ENCODE measurements at regions not wholly inside any gene's neighbourhood (a gene's known extent, or its start where the extent isn't known, plus 50 kb on each side); places are given as distances from the start of the nearest gene placed in this dataset.
"Not testable (repeated sequence)": the region's sequence is repeated elsewhere in the genome, so short reads cannot be mapped to it uniquely, and the experiment has no call there.

GRCh38 chr3:176302271-176302670 lies 895.0 kb downstream of the TBL1XR1 start:
- DNase-seq = no peak

- DNase-seq = no peak
These were observed 901.1 kb downstream of the TBL1XR1 start for GRCh38 chr3:176296066-176296597.

GRCh38 chr3:176293276-176293675 lies 904.0 kb downstream of the TBL1XR1 start:
- no peak for DNase-seq

- DNase-seq = no peak
These were observed 910.7 kb downstream of the TBL1XR1 start for GRCh38 chr3:176286476-176287085.

- no peak for DNase-seq
These were observed 921.7 kb downstream of the TBL1XR1 start for GRCh38 chr3:176275538-176275937.

GRCh38 chr3:176275113-176275512 lies 922.2 kb downstream of the TBL1XR1 start:
- DNase-seq = no peak

- DNase-seq = no peak
These were observed 923.1 kb downstream of the TBL1XR1 start for GRCh38 chr3:176274161-176274560.

GRCh38 chr3:176262071-176262470 lies 935.2 kb downstream of the TBL1XR1 start:
- no peak for DNase-seq

GRCh38 chr3:176247191-176247590 lies 950.1 kb downstream of the TBL1XR1 start:
- no peak for DNase-seq

GRCh38 chr3:176219970-176220369 lies 977.3 kb downstream of the TBL1XR1 start:
- DNase-seq = no peak

- DNase-seq = no peak
These were observed 982.5 kb downstream of the TBL1XR1 start for GRCh38 chr3:176214758-176215157.

GRCh38 chr3:176213314-176213713 lies 984.0 kb downstream of the TBL1XR1 start:
- DNase-seq = not testable (repeated sequence)

- DNase-seq = no peak
These were observed 988.4 kb downstream of the TBL1XR1 start for GRCh38 chr3:176208915-176209314.

- DNase-seq = no peak
These were observed 989.0 kb downstream of the TBL1XR1 start for GRCh38 chr3:176208283-176208682.

- DNase-seq = no peak
These were observed 990.5 kb downstream of the TBL1XR1 start for GRCh38 chr3:176206809-176207208.

GRCh38 chr3:176202652-176203051 lies 994.6 kb downstream of the TBL1XR1 start:
- DNase-seq = no peak

GRCh38 chr3:176193032-176193730 lies 1004.1 kb downstream of the TBL1XR1 start:
- DNase-seq = no peak

- DNase-seq = no peak
These were observed 1006.5 kb downstream of the TBL1XR1 start for GRCh38 chr3:176190755-176191154.

- no peak for DNase-seq
These were observed 1014.1 kb downstream of the TBL1XR1 start for GRCh38 chr3:176183181-176183580.

GRCh38 chr3:176174060-176174459 lies 1023.2 kb downstream of the TBL1XR1 start:
- DNase-seq = no peak

GRCh38 chr3:176172492-176172891 lies 1024.8 kb downstream of the TBL1XR1 start:
- DNase-seq = no peak

GRCh38 chr3:176167272-176167671 lies 1030.0 kb downstream of the TBL1XR1 start:
- DNase-seq = no peak

GRCh38 chr3:176160997-176161396 lies 1036.3 kb downstream of the TBL1XR1 start:
- no peak for DNase-seq

GRCh38 chr3:176159796-176160195 lies 1037.5 kb downstream of the TBL1XR1 start:
- no peak for DNase-seq

GRCh38 chr3:176155012-176155411 lies 1042.3 kb downstream of the TBL1XR1 start:
- DNase-seq = no peak
